Calu3 (cell line): ENCODE measurements at regions not wholly inside any gene's neighbourhood (a gene's known extent, or its start where the extent isn't known, plus 50 kb on each side); places are given as distances from the start of the nearest gene placed in this dataset.

Experiments
- BruUV-seq: library from RNA; stranded (reverse); fragments of 400-500 nt; replicated peaks from 2 replicates; lab custom pipeline; 2021; lab: Mats Ljungman, UMichigan
- CTCF ChIA-PET: fragments of 300-600 bp; sonication (Branson Sonifier 250); formaldehyde crosslinking; loops from one replicate; lab custom pipeline; 2022; ENCODE audit warnings: antibody characterized with exemption; lab: Charles Lee
- DNase-seq: peaks from one replicate; pipeline ENCODE4 v3.0.0; 2022
- H3K27ac Mint-ChIP-seq: one replicate; pipeline ENCODE4 v1.8.0; 2022; ENCODE audit warnings: mixed read lengths; ENCODE audit not compliant: unreplicated experiment
- H3K27me3 Mint-ChIP-seq: one replicate; pipeline ENCODE4 v1.8.0; 2022; ENCODE audit warnings: mixed read lengths; ENCODE audit not compliant: unreplicated experiment
- H3K36me3 Mint-ChIP-seq: one replicate; pipeline ENCODE4 v1.8.0; 2022; ENCODE audit warnings: mild to moderate bottlenecking, moderate library complexity, mixed read lengths; ENCODE audit not compliant: insufficient read depth, unreplicated experiment
- H3K4me1 Mint-ChIP-seq: one replicate; pipeline ENCODE4 v1.8.0; 2022; ENCODE audit warnings: mild to moderate bottlenecking, low read depth, mixed read lengths; ENCODE audit not compliant: unreplicated experiment
- H3K4me3 Mint-ChIP-seq: one replicate; pipeline ENCODE4 v1.8.0; 2022; ENCODE audit warnings: mild to moderate bottlenecking, low read depth, moderate library complexity, mixed read lengths; ENCODE audit not compliant: unreplicated experiment
- H3K9me3 Mint-ChIP-seq: one replicate; pipeline ENCODE4 v1.8.0; 2022; ENCODE audit warnings: low read depth, mixed read lengths; ENCODE audit not compliant: unreplicated experiment
- CTCF ChIP-seq: fragments of 200-600 bp; IDR thresholded peaks from one replicate; pipeline ENCODE4 v1.8.0; 2022; ENCODE audit warnings: antibody characterized with exemption; ENCODE audit not compliant: unreplicated experiment
- intact Hi-C: fragments of 100-400 bp; cut with micrococcal nuclease; formaldehyde crosslinking; loops from one replicate; pipeline ENCODE4 v1.10.0; 2022; ENCODE audit not compliant: unreplicated experiment

- Mint-ChIP-seq H3K27ac (no peak overlapping the region), H3K36me3 (no peaks in the 10 kb centered on the region), H3K4me1 (no peaks in the 10 kb centered on the region), H3K27me3 (no peaks in the 10 kb centered on the region), H3K4me3 (no peak overlapping the region), H3K9me3 (peaks cover 10% of the 10 kb centered on the region)
- no peak for TF ChIP-seq CTCF
- no TSS peak for BruUV-seq
- no peak for DNase-seq
- intact Hi-C loops = no loop called here
- CTCF ChIA-PET = no interaction called here
These were observed 1527.1 kb downstream of the PLA2G4A start for GRCh38 chr1:188355847-188356246.

- CTCF ChIA-PET = no interaction called here
These were observed 1530.6 kb downstream of the PLA2G4A start for GRCh38 chr1:188359315-188359714.

GRCh38 chr1:188363943-188364342, 1535.2 kb downstream of the PLA2G4A start:
- H3K4me3 Mint-ChIP-seq = no peak overlapping the region
- CTCF ChIA-PET = no interaction called here
- no peaks in the 10 kb centered on the region for H3K4me1 Mint-ChIP-seq
- H3K36me3 Mint-ChIP-seq = no peaks in the 10 kb centered on the region
- H3K27me3 Mint-ChIP-seq = no peaks in the 10 kb centered on the region
- no TSS peak for BruUV-seq
- intact Hi-C loops = loop anchor here (2.0 kb wide), 1 partner anchor 443 kb away; no protein-coding TSS in a partner anchor
- no peak for DNase-seq
- H3K27ac Mint-ChIP-seq = no peak overlapping the region
- no peaks in the 10 kb centered on the region for H3K9me3 Mint-ChIP-seq
- no peak for TF ChIP-seq CTCF

More at GRCh38 chr1:188359315-188359714, 1530.6 kb downstream of the PLA2G4A start:
- H3K9me3 Mint-ChIP-seq = peaks cover 8% of the 10 kb centered on the region
- DNase-seq = no peak
- H3K4me1 Mint-ChIP-seq = no peaks in the 10 kb centered on the region
- intact Hi-C loops = no loop called here
- no peak for TF ChIP-seq CTCF
- no TSS peak for BruUV-seq
- H3K36me3 Mint-ChIP-seq = no peaks in the 10 kb centered on the region
- no peaks in the 10 kb centered on the region for H3K27me3 Mint-ChIP-seq
- no peak overlapping the region for H3K4me3 Mint-ChIP-seq
- no peak overlapping the region for H3K27ac Mint-ChIP-seq

- intact Hi-C loops = loop anchor here (2.0 kb wide), 1 partner anchor 444 kb away; no protein-coding TSS in a partner anchor
- no peak overlapping the region for H3K4me3 Mint-ChIP-seq
- DNase-seq = no peak
- no peaks in the 10 kb centered on the region for H3K4me1 Mint-ChIP-seq
- H3K9me3 Mint-ChIP-seq = no peaks in the 10 kb centered on the region
- H3K27me3 Mint-ChIP-seq = no peaks in the 10 kb centered on the region
- CTCF ChIA-PET = no interaction called here
- H3K27ac Mint-ChIP-seq = no peak overlapping the region
- no TSS peak for BruUV-seq
- no peak for TF ChIP-seq CTCF
- H3K36me3 Mint-ChIP-seq = no peaks in the 10 kb centered on the region
These were observed 1536.2 kb downstream of the PLA2G4A start for GRCh38 chr1:188364927-188365449.
